ENCODE measurements at regions not wholly inside any gene's neighbourhood (a gene's known extent, or its start where the extent isn't known, plus 50 kb on each side); places are given as distances from the start of the nearest gene placed in this dataset.

DNA sequence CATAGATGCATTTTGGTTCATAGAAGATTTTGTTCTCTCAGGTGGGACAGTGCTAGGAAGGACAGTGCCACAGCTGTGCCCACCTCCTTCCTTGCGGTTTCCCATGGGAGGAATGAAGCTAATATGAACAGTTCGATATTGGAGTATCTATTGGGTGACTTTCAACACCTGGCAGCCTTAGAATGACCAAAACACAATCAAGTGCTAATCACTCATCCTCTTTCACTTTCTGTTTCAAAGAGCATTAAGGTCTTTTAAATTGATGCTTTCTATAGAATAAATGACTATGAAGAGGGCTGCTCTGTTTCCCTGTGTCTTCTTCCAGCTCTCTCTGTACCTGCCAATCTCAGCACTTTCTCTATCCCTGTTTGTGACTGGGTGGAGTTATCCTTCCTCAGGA, 784.0 kb downstream of the MRPL39 start:
- dilution Hi-C loops (cut with MboI; ENCODE audit: extremely low pct_ligation_motif_present, low sequenced_read_pairs) (no loop called here), intact Hi-C loops (cut with micrococcal nuclease) (no loop called here)
- ChIA-PET CTCF (no interaction called here), POLR2A (no interaction called here)
- H3K9ac ChIP-seq (replicated peaks; ENCODE audit: extremely low read depth, insufficient read depth, low read length) = no peak overlapping the region
- H3K79me2 ChIP-seq (ENCODE audit: control insufficient read depth, insufficient read depth, low read length) = no peaks in the 10 kb centered on the region
- H3K27ac ChIP-seq (ENCODE audit: insufficient read depth, low read depth, low read length) = no peak overlapping the region
- H3K4me3 ChIP-seq (replicated peaks in 1 of 3; ENCODE audit: insufficient read depth in 1 of 3, low read depth in 1 of 3, low read length in 3 of 3) = no peak overlapping the region
- DNase-seq (ENCODE audit: low read depth, low spot score) (no peak), FAIRE-seq (no peak)
- H3K4me1 ChIP-seq (ENCODE audit: control insufficient read depth, extremely low read depth, insufficient read depth, low read length) = no peaks in the 10 kb centered on the region
- no peaks in the 10 kb centered on the region for H3K9me1 ChIP-seq (replicated peaks; ENCODE audit: control insufficient read depth, extremely low read depth, insufficient read depth, low read length)
- no peaks in the 10 kb centered on the region for H3K36me3 ChIP-seq (ENCODE audit: control insufficient read depth in 2 of 2, extremely low read depth in 1 of 2, insufficient read depth in 2 of 2, low read length in 2 of 2)
- H3K9me3 ChIP-seq (replicated peaks; ENCODE audit: control insufficient read depth, insufficient read depth, low read length) = peaks cover 5% of the 10 kb centered on the region
- H4K20me1 ChIP-seq (replicated peaks; ENCODE audit: control insufficient read depth, extremely low read depth, insufficient read depth, low read length) = no peaks in the 10 kb centered on the region
- H2AFZ ChIP-seq (ENCODE audit: low read depth, low read length) = no peak overlapping the region
- no TSS peak for BruUV-seq (replicated peaks)
- TF ChIP-seq FOS (IDR thresholded peaks at IDR 0.05; ENCODE audit: borderline replicate concordance, insufficient read depth, low read length) (no peak), MYC (IDR thresholded peaks at IDR 0.05; ENCODE audit: low read depth, low read length) (no peak), EZH2 (IDR thresholded peaks at IDR 0.05; ENCODE audit: borderline replicate concordance, low read depth, low read length, severe bottlenecking) (no peak), POLR2AphosphoS5 (IDR thresholded peaks at IDR 0.05; ENCODE audit: insufficient read depth, low read depth, low read length) (no peak), GATA2 (IDR thresholded peaks at IDR 0.05; ENCODE audit: insufficient read depth, insufficient read length, low read depth, low read length) (no peak), JUN (IDR thresholded peaks at IDR 0.05; ENCODE audit: borderline replicate concordance, insufficient read depth, insufficient read length, low read depth) (no peak), POLR2A (IDR thresholded peaks at IDR 0.05; ENCODE audit: low read depth, low read length) (no peak)
- TF ChIP-seq, protein P1, sequence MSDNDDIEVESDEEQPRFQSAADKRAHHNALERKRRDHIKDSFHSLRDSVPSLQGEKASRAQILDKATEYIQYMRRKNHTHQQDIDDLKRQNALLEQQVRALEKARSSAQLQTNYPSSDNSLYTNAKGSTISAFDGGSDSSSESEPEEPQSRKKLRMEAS (IDR thresholded peaks at IDR 0.05; ENCODE audit: insufficient read depth, insufficient read length) = no peak
- TF ChIP-seq, protein P2, sequence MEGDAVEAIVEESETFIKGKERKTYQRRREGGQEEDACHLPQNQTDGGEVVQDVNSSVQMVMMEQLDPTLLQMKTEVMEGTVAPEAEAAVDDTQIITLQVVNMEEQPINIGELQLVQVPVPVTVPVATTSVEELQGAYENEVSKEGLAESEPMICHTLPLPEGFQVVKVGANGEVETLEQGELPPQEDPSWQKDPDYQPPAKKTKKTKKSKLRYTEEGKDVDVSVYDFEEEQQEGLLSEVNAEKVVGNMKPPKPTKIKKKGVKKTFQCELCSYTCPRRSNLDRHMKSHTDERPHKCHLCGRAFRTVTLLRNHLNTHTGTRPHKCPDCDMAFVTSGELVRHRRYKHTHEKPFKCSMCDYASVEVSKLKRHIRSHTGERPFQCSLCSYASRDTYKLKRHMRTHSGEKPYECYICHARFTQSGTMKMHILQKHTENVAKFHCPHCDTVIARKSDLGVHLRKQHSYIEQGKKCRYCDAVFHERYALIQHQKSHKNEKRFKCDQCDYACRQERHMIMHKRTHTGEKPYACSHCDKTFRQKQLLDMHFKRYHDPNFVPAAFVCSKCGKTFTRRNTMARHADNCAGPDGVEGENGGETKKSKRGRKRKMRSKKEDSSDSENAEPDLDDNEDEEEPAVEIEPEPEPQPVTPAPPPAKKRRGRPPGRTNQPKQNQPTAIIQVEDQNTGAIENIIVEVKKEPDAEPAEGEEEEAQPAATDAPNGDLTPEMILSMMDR (IDR thresholded peaks at IDR 0.05; ENCODE audit: extremely low read depth in 1 of 2, insufficient read depth in 1 of 2, low read depth in 1 of 2, low read length in 2 of 2) = no peak
- no peaks in the 10 kb centered on the region for H3K27me3 ChIP-seq (ENCODE audit: control insufficient read depth in 2 of 2, insufficient read depth in 2 of 2, low read length in 2 of 2)
- H3K4me2 ChIP-seq (ENCODE audit: insufficient read depth, low read length) = no peak overlapping the region

Data from endothelial cell of umbilical vein (primary cell).